ENCODE measurements at regions not wholly inside any gene's neighbourhood (a gene's known extent, or its start where the extent isn't known, plus 50 kb on each side); places are given as distances from the start of the nearest gene placed in this dataset.
"Not testable (repeated sequence)": the region's sequence is repeated elsewhere in the genome, so short reads cannot be mapped to it uniquely, and the experiment has no call there.

- POLR2A ChIA-PET; H3K4me3 Mint-ChIP-seq; H3K27ac Mint-ChIP-seq; ATAC-seq; DNase-seq (ENCODE audit: low spot score); CTCF ChIA-PET; H3K4me1 Mint-ChIP-seq: not testable (repeated sequence)
- H3K27me3 Mint-ChIP-seq (ENCODE audit: low read depth): peaks cover 38% of the 10 kb centered on the region
- H3K36me3 Mint-ChIP-seq: peaks cover 63% of the 10 kb centered on the region
- peaks cover 58% of the 10 kb centered on the region for H3K9me3 Mint-ChIP-seq
Observed at GRCh38 chr20:29411458-29411820, 1846.0 kb upstream of the DEFB115 start.

GRCh38 chr20:29419378-29419777 is 1838.1 kb upstream of the DEFB115 start:
- no peak for DNase-seq (ENCODE audit: low spot score)
- TF ChIP-seq TP53 (CRISPR knock-in tag; IDR thresholded peaks at IDR 0.05) (no peak), ZSCAN18 (CRISPR knock-in tag; IDR thresholded peaks at IDR 0.05) (no peak), JAZF1 (CRISPR knock-in tag; IDR thresholded peaks at IDR 0.05) (no peak), ZNF512 (CRISPR knock-in tag; IDR thresholded peaks at IDR 0.05; ENCODE audit: borderline replicate concordance) (no peak), ATF6 (CRISPR knock-in tag; IDR thresholded peaks at IDR 0.05) (no peak), NFATC4 (CRISPR knock-in tag; IDR thresholded peaks at IDR 0.05) (no peak), SMAD4 (CRISPR knock-in tag; IDR thresholded peaks at IDR 0.05) (no peak), SOX15 (CRISPR knock-in tag; IDR thresholded peaks at IDR 0.05) (no peak), RELA (CRISPR knock-in tag; IDR thresholded peaks at IDR 0.05; ENCODE audit: borderline replicate concordance) (no peak), ELF4 (CRISPR knock-in tag; IDR thresholded peaks at IDR 0.05; ENCODE audit: low read depth) (no peak)
- TF ChIP-seq, protein P1, sequence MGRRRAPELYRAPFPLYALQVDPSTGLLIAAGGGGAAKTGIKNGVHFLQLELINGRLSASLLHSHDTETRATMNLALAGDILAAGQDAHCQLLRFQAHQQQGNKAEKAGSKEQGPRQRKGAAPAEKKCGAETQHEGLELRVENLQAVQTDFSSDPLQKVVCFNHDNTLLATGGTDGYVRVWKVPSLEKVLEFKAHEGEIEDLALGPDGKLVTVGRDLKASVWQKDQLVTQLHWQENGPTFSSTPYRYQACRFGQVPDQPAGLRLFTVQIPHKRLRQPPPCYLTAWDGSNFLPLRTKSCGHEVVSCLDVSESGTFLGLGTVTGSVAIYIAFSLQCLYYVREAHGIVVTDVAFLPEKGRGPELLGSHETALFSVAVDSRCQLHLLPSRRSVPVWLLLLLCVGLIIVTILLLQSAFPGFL (CRISPR knock-in tag; IDR thresholded peaks at IDR 0.05; ENCODE audit: borderline replicate concordance): no peak
- TF ChIP-seq, protein P2, sequence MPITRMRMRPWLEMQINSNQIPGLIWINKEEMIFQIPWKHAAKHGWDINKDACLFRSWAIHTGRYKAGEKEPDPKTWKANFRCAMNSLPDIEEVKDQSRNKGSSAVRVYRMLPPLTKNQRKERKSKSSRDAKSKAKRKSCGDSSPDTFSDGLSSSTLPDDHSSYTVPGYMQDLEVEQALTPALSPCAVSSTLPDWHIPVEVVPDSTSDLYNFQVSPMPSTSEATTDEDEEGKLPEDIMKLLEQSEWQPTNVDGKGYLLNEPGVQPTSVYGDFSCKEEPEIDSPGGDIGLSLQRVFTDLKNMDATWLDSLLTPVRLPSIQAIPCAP (CRISPR knock-in tag; IDR thresholded peaks at IDR 0.05): no peak
- ChIA-PET POLR2A (no interaction called here), CTCF (no interaction called here)
- no peak overlapping the region for H3K27ac Mint-ChIP-seq
- H3K4me1 Mint-ChIP-seq: no peaks in the 10 kb centered on the region
- H3K36me3 Mint-ChIP-seq: peaks cover 62% of the 10 kb centered on the region
- H3K4me3 Mint-ChIP-seq: no peak overlapping the region
- peaks cover 64% of the 10 kb centered on the region for H3K9me3 Mint-ChIP-seq
- no peak for ATAC-seq
- peaks cover 17% of the 10 kb centered on the region for H3K27me3 Mint-ChIP-seq (ENCODE audit: low read depth)

DNA sequence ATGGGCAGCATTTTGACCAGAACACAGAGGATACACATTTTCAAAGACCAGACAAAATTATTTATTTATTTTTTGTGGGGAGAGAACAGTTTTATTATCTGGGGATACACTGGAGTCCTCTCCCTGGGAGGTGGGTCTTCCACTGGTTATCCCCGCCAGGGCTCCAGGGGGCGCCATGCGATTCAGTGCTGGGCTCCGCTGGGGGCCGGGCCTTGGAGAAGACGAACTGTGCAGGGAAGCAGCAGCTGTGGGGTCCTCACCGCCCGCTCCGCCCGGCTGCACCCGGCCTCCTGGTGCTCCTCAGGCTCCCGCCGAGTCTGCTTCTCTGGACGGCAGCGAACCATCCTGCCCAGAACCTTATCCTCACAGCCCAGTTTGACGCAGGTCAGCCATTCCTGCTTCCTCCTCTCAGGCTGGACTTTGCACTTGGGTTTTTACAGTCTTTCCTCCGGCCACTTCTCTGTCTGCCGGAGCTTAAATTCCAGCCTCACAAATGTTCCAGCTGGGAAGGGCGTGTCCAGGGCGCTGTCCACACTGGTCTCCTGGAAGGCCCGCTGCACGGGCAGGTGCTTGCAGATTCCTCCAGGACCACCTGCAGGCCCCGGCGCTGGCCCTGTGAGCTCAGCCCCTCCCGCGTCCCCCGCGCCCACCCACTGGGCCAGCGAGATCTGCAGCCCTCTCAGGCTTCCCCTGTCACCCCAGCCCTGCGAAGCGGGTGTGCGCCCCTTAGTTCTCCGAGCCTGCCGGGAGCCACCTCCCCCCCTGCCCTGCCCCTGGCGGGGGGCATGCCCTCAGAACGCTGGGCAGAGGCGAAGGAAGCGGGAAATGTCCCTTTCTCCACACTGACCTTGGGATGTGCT is 1830.0 kb upstream of the DEFB115 start:
- DNase-seq (ENCODE audit: low spot score) (no peak), ATAC-seq (no peak)
- no peak for TF ChIP-seq JUN (CRISPR knock-in tag; IDR thresholded peaks at IDR 0.05)
- TF ChIP-seq FOXP1 (CRISPR knock-in tag; IDR thresholded peaks at IDR 0.05; ENCODE audit: borderline replicate concordance): no peak
- TF ChIP-seq CREM (CRISPR knock-in tag; IDR thresholded peaks at IDR 0.05): no peak
- TF ChIP-seq ZNF396 (CRISPR knock-in tag; IDR thresholded peaks at IDR 0.05; ENCODE audit: borderline replicate concordance): no peak
- TF ChIP-seq GTF2I (CRISPR knock-in tag; conservative IDR thresholded peaks at IDR 0.05): no peak
- no peak for TF ChIP-seq NR1H2 (CRISPR knock-in tag; IDR thresholded peaks at IDR 0.05)
- TF ChIP-seq, protein P3, sequence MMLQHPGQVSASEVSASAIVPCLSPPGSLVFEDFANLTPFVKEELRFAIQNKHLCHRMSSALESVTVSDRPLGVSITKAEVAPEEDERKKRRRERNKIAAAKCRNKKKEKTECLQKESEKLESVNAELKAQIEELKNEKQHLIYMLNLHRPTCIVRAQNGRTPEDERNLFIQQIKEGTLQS (CRISPR knock-in tag; conservative IDR thresholded peaks at IDR 0.05): no peak
- TF ChIP-seq ATF1 (CRISPR knock-in tag; IDR thresholded peaks at IDR 0.05): no peak
- Mint-ChIP-seq H3K27me3 (ENCODE audit: low read depth) (no peaks in the 10 kb centered on the region), H3K4me1 (no peaks in the 10 kb centered on the region), H3K27ac (no peak overlapping the region), H3K9me3 (peaks cover 61% of the 10 kb centered on the region), H3K36me3 (peaks cover 60% of the 10 kb centered on the region), H3K4me3 (no peak overlapping the region)
- ChIA-PET POLR2A (no interaction called here), CTCF (no interaction called here)
